VCaP (cell line): ENCODE measurements at regions not wholly inside any gene's neighbourhood (a gene's known extent, or its start where the extent isn't known, plus 50 kb on each side); places are given as distances from the start of the nearest gene placed in this dataset.
"Not testable (repeated sequence)": the region's sequence is repeated elsewhere in the genome, so short reads cannot be mapped to it uniquely, and the experiment has no call there.

Source experiments
- H3K27ac ChIP-seq: fragments of 450-650 bp; 2 replicates; pipeline ENCODE4 v1.5.1; 2017
- CTCF ChIP-seq: fragments of 450-650 bp; conservative IDR thresholded peaks from 2 replicates; pipeline ENCODE4 v1.5.1; 2017; ENCODE audit warnings: mild to moderate bottlenecking, moderate library complexity

- TF ChIP-seq CTCF = no peak
- no peak overlapping the region for H3K27ac ChIP-seq
Observed at GRCh38 chr6:6737671-6738070, 149.2 kb downstream of the LY86 start.

DNA sequence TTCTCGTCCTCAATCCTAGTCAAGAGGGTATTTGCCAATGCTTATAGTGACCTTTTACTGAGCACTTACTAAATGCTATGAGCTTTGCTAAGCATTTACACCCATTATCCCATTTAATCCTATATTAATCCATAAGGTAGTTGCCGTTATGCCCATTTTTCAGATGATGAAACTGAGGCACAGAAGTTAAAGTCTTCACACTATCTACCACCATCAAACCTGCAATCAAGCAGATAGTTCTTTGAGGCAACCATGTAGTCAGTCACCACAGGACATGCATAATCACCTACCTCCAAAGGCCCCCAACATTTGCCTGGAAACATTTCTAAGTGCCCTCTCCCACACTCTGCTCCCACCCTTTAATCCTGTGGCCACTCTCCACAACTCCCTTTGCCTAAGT, 149.6 kb downstream of the LY86 start:
- TF ChIP-seq CTCF = no peak
- no peak overlapping the region for H3K27ac ChIP-seq

DNA sequence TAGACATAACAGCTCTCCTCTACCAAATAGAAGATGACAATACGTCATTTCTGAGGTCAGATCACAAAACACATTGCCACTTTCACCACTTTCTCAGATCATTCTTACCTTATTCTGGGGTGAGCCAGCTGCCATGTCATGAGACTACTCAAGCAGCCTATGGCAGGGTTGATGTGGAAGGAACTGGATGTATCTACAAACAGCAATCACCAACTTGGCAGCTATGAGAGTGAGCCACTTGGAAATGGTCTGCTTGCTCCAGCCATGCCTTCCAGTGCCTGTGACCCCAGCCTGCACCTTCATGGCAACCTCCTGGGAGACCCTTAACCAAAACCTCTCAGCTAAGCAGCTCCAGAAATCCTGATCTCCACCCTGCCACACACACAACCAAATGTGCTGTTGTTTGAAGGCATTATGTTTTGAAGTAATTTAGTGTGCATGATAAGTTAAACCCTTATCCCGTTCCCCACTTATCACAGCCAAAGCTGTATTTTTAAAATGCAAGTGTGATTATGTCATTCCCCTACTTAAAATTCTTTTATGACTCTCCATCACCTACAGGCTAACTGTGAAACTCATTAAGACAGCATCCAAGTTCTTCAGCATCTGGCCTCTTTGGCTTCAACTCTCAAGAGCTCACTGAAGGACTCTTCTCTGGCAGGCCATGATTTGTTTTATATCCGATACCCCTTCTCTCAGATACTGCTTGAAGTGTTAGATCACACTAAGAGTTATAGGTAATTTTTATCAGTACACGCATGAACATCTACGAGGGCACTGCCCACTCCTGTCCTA, 150.6 kb downstream of the LY86 start:
- no peak overlapping the region for H3K27ac ChIP-seq
- TF ChIP-seq CTCF = no peak

DNA sequence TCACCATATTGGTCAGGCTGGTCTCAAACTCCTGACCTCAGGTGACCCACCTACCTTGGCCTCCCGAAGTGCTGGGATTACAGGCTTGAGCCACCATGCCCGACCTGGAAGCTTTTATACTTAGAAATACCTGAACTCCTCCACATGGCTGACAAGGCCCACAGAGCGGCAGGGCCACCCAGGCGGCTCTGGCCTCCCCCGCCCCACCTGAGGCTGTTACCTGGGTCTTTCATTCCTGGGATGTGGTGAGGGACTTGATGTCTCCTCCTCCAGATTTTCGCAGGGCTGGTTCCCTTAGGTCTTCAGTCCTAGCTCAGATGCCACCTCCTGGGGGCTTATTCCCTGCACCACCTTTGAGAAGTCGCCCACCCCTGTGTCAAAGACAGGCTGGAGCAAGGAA, 152.1 kb downstream of the LY86 start:
- H3K27ac ChIP-seq = no peak overlapping the region

GRCh38 chr6:6741264-6741663, 152.7 kb downstream of the LY86 start:
- TF ChIP-seq CTCF = no peak
- H3K27ac ChIP-seq = no peak overlapping the region

More for the DNA sequence above, 152.1 kb downstream of the LY86 start:
- no peak for TF ChIP-seq CTCF

GRCh38 chr6:6742535-6742934, 154.0 kb downstream of the LY86 start:
- TF ChIP-seq CTCF = no peak
- H3K27ac ChIP-seq = no peak overlapping the region

DNA sequence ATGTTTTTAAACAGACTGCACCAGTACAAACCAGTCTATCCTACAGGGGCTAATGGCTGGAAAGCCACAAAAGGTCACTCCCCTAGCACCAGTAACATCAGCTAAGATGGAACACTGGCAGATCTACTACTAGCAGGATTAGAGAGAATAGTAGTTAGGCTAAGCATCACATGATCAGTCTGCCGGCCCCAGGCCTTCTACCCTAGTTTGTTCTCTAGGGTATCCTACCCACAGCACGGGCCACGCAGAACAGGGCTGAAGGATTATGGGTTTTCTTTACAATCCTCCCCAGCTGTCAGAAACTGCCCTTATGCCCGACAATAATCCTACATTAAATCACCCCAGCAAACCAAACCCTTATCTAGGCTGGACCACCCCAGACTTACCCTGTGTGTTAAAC, 156.0 kb downstream of the LY86 start:
- no peak overlapping the region for H3K27ac ChIP-seq
- TF ChIP-seq CTCF = no peak

GRCh38 chr6:6745637-6746332, 157.3 kb downstream of the LY86 start:
- not testable (repeated sequence) for H3K27ac ChIP-seq
